Cardiac fibroblast (primary cell): ENCODE measurements at regions not wholly inside any gene's neighbourhood (a gene's known extent, or its start where the extent isn't known, plus 50 kb on each side); places are given as distances from the start of the nearest gene placed in this dataset.

ENCODE experiments used
- DNase-seq, 2 donors: peaks; one replicate each; pipeline versions ENCODE4 v3.0.0 to v3.0.0-alpha.2; 2010; ENCODE audit warnings: low read depth in 2 of 2
- H3K4me3 ChIP-seq, 2 donors: replicated peaks in 1 of 2; 1 replicate in 1 of 2; 2 replicates in 1 of 2; pipeline ENCODE4 v1.5.1; 2011; ENCODE audit warnings: low read depth in 2 of 2, low read length in 2 of 2, mild to moderate bottlenecking in 2 of 2, moderate library complexity in 1 of 2
- TF ChIP-seq, protein P1 (sequence below): IDR thresholded peaks from one replicate; pipeline ENCODE4 v1.5.1; 2011; ENCODE audit warnings: low read depth, mild to moderate bottlenecking, low read length, inconsistent platforms

DNA sequence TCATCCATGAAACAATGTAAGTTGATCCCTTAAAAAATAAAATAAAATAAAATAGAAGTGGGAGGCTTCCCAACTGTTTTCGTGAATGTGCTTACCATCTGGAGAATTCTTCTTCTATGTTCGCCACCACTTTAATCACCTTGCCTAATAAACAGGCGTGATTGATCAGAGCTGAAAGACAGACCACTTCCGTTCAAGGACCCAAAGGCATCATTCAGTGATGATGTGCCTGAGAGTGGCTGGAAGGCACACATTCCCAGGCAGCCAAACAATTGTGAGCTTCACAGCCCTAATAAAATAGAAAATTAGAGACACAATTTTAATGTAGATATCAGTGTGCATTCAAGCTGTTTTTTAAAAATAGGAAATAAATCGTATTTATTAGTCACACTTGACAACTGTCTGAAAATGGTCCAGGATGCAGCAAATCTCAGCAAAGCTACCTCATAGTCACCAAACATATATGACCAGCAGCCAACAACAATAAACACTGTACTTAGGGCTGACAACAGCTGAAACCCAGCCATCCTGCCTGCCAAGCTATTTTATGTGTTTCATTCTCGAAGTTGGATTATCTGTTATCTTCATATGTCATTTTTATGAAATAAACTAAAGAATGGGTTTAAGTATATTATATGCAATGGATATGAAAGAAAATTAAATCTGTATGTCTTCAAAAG, 163.2 kb upstream of the FAM9B start:
- TF ChIP-seq, protein P1, sequence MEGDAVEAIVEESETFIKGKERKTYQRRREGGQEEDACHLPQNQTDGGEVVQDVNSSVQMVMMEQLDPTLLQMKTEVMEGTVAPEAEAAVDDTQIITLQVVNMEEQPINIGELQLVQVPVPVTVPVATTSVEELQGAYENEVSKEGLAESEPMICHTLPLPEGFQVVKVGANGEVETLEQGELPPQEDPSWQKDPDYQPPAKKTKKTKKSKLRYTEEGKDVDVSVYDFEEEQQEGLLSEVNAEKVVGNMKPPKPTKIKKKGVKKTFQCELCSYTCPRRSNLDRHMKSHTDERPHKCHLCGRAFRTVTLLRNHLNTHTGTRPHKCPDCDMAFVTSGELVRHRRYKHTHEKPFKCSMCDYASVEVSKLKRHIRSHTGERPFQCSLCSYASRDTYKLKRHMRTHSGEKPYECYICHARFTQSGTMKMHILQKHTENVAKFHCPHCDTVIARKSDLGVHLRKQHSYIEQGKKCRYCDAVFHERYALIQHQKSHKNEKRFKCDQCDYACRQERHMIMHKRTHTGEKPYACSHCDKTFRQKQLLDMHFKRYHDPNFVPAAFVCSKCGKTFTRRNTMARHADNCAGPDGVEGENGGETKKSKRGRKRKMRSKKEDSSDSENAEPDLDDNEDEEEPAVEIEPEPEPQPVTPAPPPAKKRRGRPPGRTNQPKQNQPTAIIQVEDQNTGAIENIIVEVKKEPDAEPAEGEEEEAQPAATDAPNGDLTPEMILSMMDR, result no peak
- peak; percentile 21 to 36 for DNase-seq
- H3K4me3 ChIP-seq, result no peak overlapping the region

- TF ChIP-seq, protein P1, result no peak
- DNase-seq, result peak in 1 of 2 donors; percentile 13
- H3K4me3 ChIP-seq, result no peak overlapping the region
Measured at GRCh38 chrX:9204560-9204959, 170.6 kb upstream of the FAM9B start.

DNA sequence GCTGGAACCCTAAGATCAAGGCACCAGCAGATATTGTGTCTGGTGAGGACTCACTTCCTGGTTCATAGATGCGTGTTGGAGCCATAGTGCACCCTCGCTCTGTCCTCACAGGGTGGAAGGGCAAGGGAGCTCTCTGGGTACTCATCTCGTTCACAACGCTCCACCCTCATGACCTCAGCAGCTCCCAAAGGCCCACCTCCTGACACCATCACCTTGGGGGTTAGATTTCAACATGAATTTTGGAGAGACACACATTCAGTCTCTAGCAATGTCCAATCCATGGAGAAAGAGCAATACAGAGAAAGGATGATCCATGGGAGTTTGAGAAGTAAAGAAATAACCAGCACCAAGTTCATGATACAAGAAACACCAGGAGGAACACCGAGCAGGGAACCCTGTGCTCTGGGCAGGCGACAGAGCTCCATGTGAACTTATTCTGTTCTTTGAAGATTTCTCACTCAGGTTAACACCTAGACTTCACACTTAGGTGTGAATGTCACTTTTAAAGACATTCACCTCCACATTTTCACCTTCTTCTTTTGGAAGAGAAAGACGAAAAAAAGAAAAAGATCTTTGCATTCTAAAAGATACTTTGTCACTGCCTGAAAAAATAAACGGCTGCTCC, 171.8 kb upstream of the FAM9B start:
- TF ChIP-seq, protein P1, result no peak
- H3K4me3 ChIP-seq, result no peak overlapping the region
- DNase-seq, result no peak

GRCh38 chrX:9207142-9207541, 173.2 kb upstream of the FAM9B start:
- TF ChIP-seq, protein P1, result no peak
- H3K4me3 ChIP-seq, result peak overlapping the region in 1 of 2 donors; percentile 8
- DNase-seq, result peak; percentile 3 to 10

GRCh38 chrX:9211269-9211668, 177.3 kb upstream of the FAM9B start:
- no peak overlapping the region for H3K4me3 ChIP-seq
- no peak for DNase-seq
- TF ChIP-seq, protein P1, result no peak

DNA sequence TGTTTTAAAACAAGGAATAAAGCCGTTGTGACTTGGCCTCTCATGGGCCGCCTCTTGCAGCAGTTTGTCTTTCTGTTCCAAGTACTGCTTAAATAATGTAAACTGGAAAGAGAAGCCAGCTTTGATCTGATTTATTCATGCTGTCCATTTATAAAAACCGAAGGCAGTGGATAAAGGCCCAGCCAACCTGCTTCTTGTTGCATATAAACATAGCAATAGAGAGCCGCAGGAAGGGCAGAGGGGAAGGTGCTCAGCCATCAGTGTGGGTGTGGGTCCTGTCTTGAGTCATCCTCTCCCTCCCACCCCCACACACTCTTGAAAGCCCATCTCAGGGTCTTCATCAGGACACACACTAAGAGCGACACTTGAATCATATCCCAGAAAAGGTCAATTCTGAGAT, 187.9 kb upstream of the FAM9B start:
- no peak overlapping the region for H3K4me3 ChIP-seq
- TF ChIP-seq, protein P1, result no peak
- no peak for DNase-seq

- H3K4me3 ChIP-seq, result no peak overlapping the region
- no peak for DNase-seq
- TF ChIP-seq, protein P1, result no peak
Measured at GRCh38 chrX:9222299-9222698, 188.4 kb upstream of the FAM9B start.
